ENCODE measurements at regions not wholly inside any gene's neighbourhood (a gene's known extent, or its start where the extent isn't known, plus 50 kb on each side); places are given as distances from the start of the nearest gene placed in this dataset.

DNA sequence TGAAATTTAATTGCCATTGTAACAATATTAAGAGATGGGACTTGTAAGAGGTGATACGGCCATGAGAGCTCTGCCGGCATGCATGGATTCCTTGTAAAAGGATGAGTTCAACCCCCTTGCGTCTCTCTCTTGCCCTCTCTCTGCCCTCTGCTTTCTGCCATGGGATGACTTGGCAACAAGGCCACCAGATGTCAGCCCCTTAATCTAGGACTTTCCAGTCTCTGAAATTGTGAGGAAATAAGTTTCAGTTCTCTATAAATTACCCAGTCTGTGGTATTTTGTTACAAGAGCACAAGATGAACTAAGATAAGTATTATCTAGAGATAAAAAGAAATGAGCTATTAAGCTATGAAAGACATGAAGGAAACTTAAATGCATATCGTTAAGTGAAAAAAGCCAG lies 145.7 kb upstream of the AHR start:
- Histone ChIP-seq H3K36me3 (no peaks in the 10 kb centered on the region), H3K27ac (no peak overlapping the region), H3K27me3 (replicated peaks) (no peaks in the 10 kb centered on the region), H3K4me1 (replicated peaks) (no peaks in the 10 kb centered on the region), H3K9me3 (replicated peaks) (no peaks in the 10 kb centered on the region), H3K4me3 (no peak overlapping the region)
- DNase-seq (ENCODE audit: low read depth in 1 of 2, low spot score in 2 of 2): no peak

DNA sequence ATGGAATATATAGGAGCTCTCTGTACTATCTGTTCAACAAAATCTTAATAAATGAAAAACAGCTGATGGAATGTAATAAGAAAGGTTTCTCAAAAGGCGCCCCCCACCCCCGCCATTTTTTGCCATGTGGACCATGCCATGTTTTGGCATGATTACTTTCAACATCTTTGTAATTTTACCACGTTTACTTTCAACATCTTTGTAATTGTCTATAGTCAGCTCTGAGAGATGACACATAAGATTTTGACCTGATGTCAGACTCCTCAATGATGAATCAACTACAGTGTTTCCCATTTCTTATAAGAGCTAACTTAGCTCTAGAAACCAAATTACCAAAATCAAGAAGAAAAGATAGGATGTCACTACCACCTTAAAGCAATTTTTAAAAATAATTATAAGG lies 144.9 kb upstream of the AHR start:
- Histone ChIP-seq H3K27ac (no peak overlapping the region), H3K4me1 (replicated peaks) (no peaks in the 10 kb centered on the region), H3K27me3 (replicated peaks) (no peaks in the 10 kb centered on the region), H3K4me3 (no peak overlapping the region), H3K9me3 (replicated peaks) (no peaks in the 10 kb centered on the region), H3K36me3 (no peaks in the 10 kb centered on the region)
- no peak for DNase-seq (ENCODE audit: low read depth in 1 of 2, low spot score in 2 of 2)

- Histone ChIP-seq H3K27ac (no peak overlapping the region), H3K27me3 (replicated peaks) (no peaks in the 10 kb centered on the region), H3K4me1 (replicated peaks) (no peaks in the 10 kb centered on the region), H3K36me3 (no peaks in the 10 kb centered on the region), H3K4me3 (no peak overlapping the region), H3K9me3 (replicated peaks) (no peaks in the 10 kb centered on the region)
- DNase-seq (ENCODE audit: low read depth in 1 of 2, low spot score in 2 of 2): no peak
These were observed 142.9 kb upstream of the AHR start for GRCh38 chr7:17155529-17155928.

- DNase-seq (ENCODE audit: low read depth in 1 of 2, low spot score in 2 of 2): no peak
- Histone ChIP-seq H3K9me3 (replicated peaks) (no peaks in the 10 kb centered on the region), H3K4me1 (replicated peaks) (no peaks in the 10 kb centered on the region), H3K27me3 (replicated peaks) (no peaks in the 10 kb centered on the region), H3K36me3 (no peaks in the 10 kb centered on the region), H3K4me3 (no peak overlapping the region), H3K27ac (no peak overlapping the region)
These were observed 140.2 kb upstream of the AHR start for GRCh38 chr7:17158261-17158660.

GRCh38 chr7:17159500-17160037 lies 138.9 kb upstream of the AHR start:
- Histone ChIP-seq H3K4me3 (no peak overlapping the region), H3K36me3 (no peaks in the 10 kb centered on the region), H3K9me3 (replicated peaks) (no peaks in the 10 kb centered on the region), H3K27me3 (replicated peaks) (no peaks in the 10 kb centered on the region), H3K4me1 (replicated peaks) (no peaks in the 10 kb centered on the region), H3K27ac (no peak overlapping the region)
- no peak for DNase-seq (ENCODE audit: low read depth in 1 of 2, low spot score in 2 of 2)

DNA sequence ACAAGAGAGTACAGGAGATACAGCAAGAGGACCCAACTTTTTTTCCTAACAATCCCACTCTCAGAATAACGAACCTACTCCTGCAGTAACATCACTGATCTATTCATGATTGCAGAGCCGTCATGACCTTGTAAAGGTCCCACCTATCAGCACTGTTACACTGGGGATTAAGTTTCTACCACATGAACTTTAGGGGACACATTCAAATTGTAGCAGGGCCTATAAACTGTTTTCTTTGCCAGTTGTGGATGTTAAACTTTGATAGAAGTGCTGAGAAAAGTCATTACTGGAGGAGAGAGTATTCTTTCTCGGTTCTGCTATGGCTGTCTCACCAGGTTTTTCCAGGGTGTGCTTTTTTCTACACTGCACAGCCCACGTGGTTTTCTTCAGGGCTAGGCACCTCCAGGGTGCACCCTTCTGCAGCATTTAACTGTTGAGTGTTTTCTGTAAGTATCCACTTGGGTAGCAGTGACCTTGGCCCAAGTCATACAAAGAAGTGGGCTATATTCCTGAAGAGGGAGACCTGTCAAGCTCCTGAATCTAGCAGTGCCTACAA lies 131.6 kb upstream of the AHR start:
- Histone ChIP-seq H3K27ac (no peak overlapping the region), H3K36me3 (no peaks in the 10 kb centered on the region), H3K27me3 (replicated peaks) (no peaks in the 10 kb centered on the region), H3K4me3 (no peak overlapping the region), H3K9me3 (replicated peaks) (no peaks in the 10 kb centered on the region), H3K4me1 (replicated peaks) (no peaks in the 10 kb centered on the region)
- no peak for DNase-seq (ENCODE audit: low read depth in 1 of 2, low spot score in 2 of 2)

- H3K36me3 ChIP-seq: no peaks in the 10 kb centered on the region
These were observed 130.0 kb upstream of the AHR start for GRCh38 chr7:17168416-17168815.

DNA sequence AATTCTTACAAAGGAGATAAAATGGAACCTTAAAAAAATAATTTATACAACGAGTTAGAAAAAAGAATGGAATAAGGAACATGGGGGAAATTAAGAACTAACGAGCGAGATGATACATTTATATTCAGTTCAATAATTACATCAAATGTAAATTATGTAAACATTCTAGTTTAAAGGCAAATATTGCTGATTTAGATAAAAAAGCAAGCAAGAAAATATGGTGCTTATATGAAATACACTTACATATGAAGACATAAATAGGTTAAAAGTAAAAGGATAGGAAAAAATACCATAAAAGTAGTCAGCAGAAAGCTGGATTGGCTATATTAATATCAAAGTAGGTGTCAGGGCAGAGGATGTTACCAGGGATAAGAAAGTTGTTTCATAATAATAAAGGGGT lies 127.0 kb upstream of the AHR start:
- no peaks in the 10 kb centered on the region for H3K4me1 ChIP-seq (replicated peaks)
- no peaks in the 10 kb centered on the region for H3K27me3 ChIP-seq (replicated peaks)
- H3K36me3 ChIP-seq: no peaks in the 10 kb centered on the region
- no peak overlapping the region for H3K4me3 ChIP-seq
- DNase-seq (ENCODE audit: low read depth in 1 of 2, low spot score in 2 of 2): no peak
- no peak overlapping the region for H3K27ac ChIP-seq
- H3K9me3 ChIP-seq (replicated peaks): no peaks in the 10 kb centered on the region

More at GRCh38 chr7:17168416-17168815, 130.0 kb upstream of the AHR start:
- DNase-seq (ENCODE audit: low read depth in 1 of 2, low spot score in 2 of 2): no peak
- Histone ChIP-seq H3K9me3 (replicated peaks) (no peaks in the 10 kb centered on the region), H3K27ac (no peak overlapping the region), H3K4me1 (replicated peaks) (no peaks in the 10 kb centered on the region), H3K4me3 (no peak overlapping the region), H3K27me3 (replicated peaks) (no peaks in the 10 kb centered on the region)

GRCh38 chr7:17176371-17177032 lies 122.0 kb upstream of the AHR start:
- H3K36me3 ChIP-seq: no peaks in the 10 kb centered on the region

GRCh38 chr7:17178545-17178944 lies 119.9 kb upstream of the AHR start:
- H3K4me1 ChIP-seq (replicated peaks): no peaks in the 10 kb centered on the region
- no peak overlapping the region for H3K4me3 ChIP-seq
- no peak overlapping the region for H3K27ac ChIP-seq
- no peaks in the 10 kb centered on the region for H3K9me3 ChIP-seq (replicated peaks)
- DNase-seq (ENCODE audit: low read depth in 1 of 2, low spot score in 2 of 2): no peak
- H3K27me3 ChIP-seq (replicated peaks): no peaks in the 10 kb centered on the region
- H3K36me3 ChIP-seq: no peaks in the 10 kb centered on the region

More at GRCh38 chr7:17176371-17177032, 122.0 kb upstream of the AHR start:
- no peaks in the 10 kb centered on the region for H3K4me1 ChIP-seq (replicated peaks)
- no peak for DNase-seq (ENCODE audit: low read depth in 1 of 2, low spot score in 2 of 2)
- H3K4me3 ChIP-seq: no peak overlapping the region
- no peak overlapping the region for H3K27ac ChIP-seq
- no peaks in the 10 kb centered on the region for H3K9me3 ChIP-seq (replicated peaks)
- H3K27me3 ChIP-seq (replicated peaks): no peaks in the 10 kb centered on the region

DNA sequence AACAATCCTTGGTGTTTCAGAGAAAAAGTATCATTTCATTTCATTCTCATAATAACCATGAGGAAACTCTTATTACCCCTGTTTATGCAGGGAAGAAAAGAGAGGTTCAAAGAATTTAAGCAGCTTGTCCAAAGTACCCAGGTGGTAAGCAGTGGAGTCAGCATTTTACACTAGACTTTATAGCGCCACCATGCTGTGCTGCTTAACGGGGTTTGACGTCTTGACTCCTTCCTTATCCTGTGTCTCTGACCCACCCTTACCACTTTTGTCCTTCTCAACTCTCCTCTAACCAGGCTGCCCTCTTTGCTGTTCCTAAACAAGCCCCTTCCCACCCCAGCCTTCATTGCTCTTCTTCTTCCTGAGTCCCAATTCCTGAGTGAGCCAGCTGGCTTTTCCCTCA lies 117.0 kb upstream of the AHR start:
- no peak overlapping the region for H3K27ac ChIP-seq
- no peaks in the 10 kb centered on the region for H3K27me3 ChIP-seq (replicated peaks)
- no peak overlapping the region for H3K4me3 ChIP-seq
- DNase-seq (ENCODE audit: low read depth in 1 of 2, low spot score in 2 of 2): no peak
- no peaks in the 10 kb centered on the region for H3K9me3 ChIP-seq (replicated peaks)
- H3K4me1 ChIP-seq (replicated peaks): peaks cover 5% of the 10 kb centered on the region
- no peaks in the 10 kb centered on the region for H3K36me3 ChIP-seq

DNA sequence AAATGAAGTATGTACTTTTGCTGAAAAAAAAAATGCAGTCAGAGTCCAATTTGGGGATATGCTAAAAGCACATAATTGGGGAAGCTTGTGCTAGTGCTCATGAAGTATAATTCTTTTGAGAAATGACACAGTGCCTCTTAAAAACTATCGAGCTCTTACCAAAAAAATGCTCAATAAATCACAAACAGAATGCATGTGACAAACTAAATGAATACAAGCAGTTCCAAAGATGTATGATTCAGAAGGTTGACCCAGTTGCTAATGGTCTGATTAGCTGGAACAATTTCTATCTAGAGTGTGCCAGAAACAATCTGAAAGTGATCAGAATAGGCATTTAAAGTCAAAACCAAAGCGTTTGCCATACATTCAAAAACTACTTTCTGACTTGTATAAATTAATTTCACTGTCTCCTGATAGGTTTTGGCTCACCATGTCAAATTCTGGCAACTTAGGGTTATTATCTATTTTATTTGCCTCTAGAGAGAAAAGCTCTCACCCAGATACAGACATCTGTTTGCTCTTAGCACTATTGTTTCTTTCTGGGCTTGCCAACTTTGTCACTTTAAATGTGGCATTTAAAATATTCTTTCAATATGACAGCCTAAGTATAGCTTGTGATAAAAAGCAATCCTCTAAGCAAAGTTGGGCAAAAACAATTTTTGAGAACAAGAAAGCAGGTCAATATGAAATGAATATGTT lies 114.7 kb upstream of the AHR start:
- Histone ChIP-seq H3K36me3 (no peaks in the 10 kb centered on the region), H3K27me3 (replicated peaks) (no peaks in the 10 kb centered on the region), H3K9me3 (replicated peaks) (no peaks in the 10 kb centered on the region), H3K27ac (no peak overlapping the region), H3K4me1 (replicated peaks) (peaks cover 5% of the 10 kb centered on the region), H3K4me3 (no peak overlapping the region)
- DNase-seq (ENCODE audit: low read depth in 1 of 2, low spot score in 2 of 2): no peak

DNA sequence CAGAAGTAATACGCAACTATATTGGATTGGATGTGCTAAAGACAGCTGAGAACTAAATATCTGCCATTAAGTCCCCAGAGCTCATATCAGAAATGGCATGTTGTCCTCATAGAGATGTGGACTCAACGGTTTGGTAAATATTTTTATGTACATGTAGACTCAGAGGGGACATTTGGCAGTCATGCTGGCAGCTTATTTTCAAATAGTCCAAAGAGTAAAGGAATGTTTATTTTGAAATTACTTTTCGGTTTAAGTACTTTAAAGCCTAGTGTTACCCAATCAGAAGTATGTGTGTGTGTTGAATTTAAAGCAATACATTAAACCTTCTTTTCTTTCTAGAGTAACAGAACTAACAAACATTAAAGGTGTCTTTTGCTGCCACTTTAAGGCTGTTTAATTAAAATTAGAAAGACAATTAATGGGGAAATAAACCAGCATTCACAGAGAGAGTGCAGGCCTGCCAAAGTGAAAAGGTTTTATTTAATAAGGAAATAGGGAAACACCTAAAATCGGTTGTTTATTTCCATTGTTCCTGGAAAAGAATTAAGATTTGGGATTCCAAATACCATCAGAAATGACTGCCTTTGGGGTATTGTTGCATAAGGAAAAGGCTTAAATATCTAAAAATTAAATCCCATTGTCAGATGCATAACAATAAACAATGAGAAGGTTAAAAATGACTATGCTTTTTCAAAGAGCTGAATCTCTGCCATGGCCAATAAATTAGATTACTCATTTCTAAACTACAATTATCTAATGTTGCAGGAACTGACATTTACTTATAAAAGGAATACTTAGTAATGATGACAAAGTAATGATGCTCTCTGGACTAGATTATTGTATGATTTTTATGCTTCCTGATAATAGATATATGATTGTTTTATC lies 113.4 kb upstream of the AHR start:
- no peaks in the 10 kb centered on the region for H3K9me3 ChIP-seq (replicated peaks)
- peaks cover 5% of the 10 kb centered on the region for H3K4me1 ChIP-seq (replicated peaks)
- no peak overlapping the region for H3K27ac ChIP-seq
- peak in 1 of 2 experiments; percentile 4 for DNase-seq (ENCODE audit: low read depth in 1 of 2, low spot score in 2 of 2)
- no peaks in the 10 kb centered on the region for H3K36me3 ChIP-seq
- H3K27me3 ChIP-seq (replicated peaks): no peaks in the 10 kb centered on the region
- H3K4me3 ChIP-seq: no peak overlapping the region
